T47D (cell line): ENCODE measurements at regions not wholly inside any gene's neighbourhood (a gene's known extent, or its start where the extent isn't known, plus 50 kb on each side); places are given as distances from the start of the nearest gene placed in this dataset.

Experiments
- DNase-seq, 2 experiments: peaks; one replicate each; pipeline versions ENCODE4 v3.0.0 to v3.0.0-alpha.2; 2011 to 2012; ENCODE audit warnings: low read depth in 1 of 2, low spot score in 1 of 2
- JUND ChIP-seq: IDR thresholded peaks from 2 replicates; pipeline ENCODE4 v1.6.1; 2012; ENCODE audit warnings: low read depth
- in situ Hi-C: cut with HindIII; loops from 2 replicates; pipeline ENCODE4 v1.10.0; 2016; ENCODE audit warnings: low sequenced_read_pairs, low pct_unique_long_range_greater_than_20kb

DNA sequence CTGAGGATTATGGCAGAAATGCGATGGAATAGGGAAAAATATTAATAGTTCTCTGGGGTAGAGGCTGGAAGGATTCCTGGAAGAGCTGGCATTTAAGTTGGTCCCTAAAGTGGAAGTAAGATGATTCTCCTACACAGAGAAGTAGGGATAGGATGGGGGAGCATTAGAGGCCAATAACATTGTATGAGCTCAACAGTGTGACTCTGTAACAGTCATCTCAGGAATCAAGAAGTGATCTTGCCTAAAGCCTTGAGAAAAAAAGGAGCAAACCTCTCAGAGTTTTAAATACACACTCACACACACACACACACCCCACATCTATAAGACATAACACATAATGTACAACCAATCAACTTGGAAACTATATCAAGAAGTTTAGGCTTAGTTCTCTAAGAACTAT, 117.7 kb upstream of the CDK1 start:
- no peak for TF ChIP-seq JUND
- in situ Hi-C loops = no loop called here
- DNase-seq = no peak

DNA sequence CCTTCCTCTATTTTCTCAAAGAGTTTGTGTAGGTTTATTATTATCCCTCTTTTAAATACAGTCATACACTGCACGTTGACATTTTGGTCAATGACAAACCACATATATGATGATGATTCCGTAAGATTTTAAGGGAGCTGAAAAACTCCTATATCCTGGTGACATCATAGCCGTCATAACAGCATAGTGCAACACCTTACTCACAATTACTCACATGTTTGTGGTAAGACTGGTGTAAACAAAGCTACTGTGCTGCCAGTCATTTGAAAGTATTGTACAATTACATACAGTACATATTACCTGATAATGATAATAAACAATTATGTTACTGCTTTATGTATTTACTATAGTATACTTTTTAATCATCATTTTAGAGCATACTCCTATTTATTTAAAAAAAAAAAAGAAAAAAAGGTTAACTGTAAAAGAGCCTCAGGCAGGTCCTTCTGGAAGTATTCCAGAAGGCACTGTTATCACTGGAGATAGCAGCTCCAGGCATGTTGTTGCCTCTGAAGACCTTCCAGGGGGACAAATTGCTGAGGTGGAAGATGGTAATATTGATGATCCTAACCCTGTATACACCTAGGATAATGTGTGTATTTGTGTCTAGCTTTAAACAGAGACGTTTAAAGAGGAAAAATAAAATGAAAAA, 123.3 kb upstream of the CDK1 start:
- TF ChIP-seq JUND = no peak
- DNase-seq = no peak
- in situ Hi-C loops = no loop called here

DNA sequence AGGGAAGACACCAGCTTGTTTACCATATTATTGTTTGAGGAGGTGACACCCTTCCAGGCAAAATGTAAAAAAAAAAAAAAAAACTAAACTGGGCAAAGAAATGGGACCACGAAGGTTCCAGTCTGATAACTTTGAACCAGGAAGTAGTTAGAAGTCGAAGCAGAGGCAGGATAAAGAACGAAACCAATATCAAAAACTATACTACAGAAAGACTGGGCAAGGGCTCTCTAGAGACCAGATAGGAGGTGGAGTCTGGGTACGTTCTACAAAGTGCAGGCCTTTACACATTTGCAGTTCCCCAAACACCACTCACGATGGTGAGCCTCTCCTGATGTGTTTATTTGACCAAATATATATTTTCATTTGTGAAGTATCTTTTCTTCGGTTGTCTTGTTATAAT, 125.7 kb upstream of the CDK1 start:
- in situ Hi-C loops = no loop called here
- no peak for DNase-seq
- no peak for TF ChIP-seq JUND

DNA sequence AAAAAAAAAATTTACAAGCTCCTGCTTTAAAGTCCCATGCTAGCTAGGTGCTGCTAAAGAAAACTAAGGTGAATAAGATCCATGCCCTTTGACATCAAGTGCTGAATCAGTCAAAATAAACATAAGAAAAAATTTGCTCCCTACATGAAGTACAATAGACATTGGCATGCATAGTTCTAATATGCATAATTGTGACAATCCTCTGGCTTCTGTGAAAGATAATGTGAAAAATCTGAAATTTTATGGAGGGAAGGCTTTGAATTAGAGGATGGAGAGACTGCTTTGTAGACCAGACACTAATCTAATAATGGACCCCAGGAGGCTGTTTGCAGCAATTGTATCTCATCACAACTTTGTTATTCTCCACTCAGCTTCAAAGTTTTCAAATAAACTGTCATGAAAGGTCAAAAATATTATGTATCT, 127.9 kb upstream of the CDK1 start:
- DNase-seq = no peak
- TF ChIP-seq JUND = no peak
- in situ Hi-C loops = no loop called here

GRCh38 chr10:60649485-60650377, 128.5 kb upstream of the CDK1 start:
- in situ Hi-C loops = no loop called here
- DNase-seq = no peak
- TF ChIP-seq JUND = no peak

- in situ Hi-C loops = no loop called here
- no peak for TF ChIP-seq JUND
- no peak for DNase-seq
These were observed 129.5 kb upstream of the CDK1 start for GRCh38 chr10:60648761-60649160.

DNA sequence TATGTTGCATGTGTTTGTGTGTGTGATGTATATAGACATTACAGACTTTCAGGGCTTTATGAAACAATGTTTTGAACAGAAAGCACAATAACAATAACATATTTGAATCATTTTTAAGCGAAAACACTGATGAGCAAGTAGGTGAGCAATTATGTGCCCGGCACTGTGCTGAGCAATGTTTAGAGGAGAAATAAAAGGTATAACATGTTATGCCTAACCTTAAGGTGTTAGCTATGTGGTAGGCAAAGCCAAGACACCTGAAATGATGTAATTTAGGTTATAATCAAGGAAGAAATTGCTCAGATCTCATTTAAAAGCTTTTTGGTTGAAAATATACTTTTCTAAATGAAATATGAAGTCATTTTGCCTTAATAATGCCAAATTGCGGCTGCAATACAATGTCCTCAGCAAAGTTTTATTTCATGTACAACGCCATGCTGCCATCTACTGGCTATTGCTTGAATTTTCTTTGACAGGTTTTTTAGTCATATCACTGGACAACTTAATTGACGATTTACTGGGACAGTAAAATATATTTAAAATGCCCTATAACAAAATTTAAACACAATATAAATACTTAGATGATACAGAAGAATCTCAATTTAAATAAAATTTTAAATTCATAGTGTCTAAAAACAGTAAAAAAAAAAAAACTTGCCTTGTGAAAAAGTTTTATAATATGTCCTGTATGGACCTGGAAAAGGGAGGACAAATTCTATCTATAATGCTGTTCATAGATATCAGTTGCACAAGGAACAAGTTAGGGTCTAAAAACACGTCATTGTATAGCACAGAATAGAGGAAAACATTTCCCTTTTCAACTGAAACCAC, 131.1 kb upstream of the CDK1 start:
- DNase-seq = peak; percentile 8 to 80
- TF ChIP-seq JUND = no peak
- in situ Hi-C loops = no loop called here

DNA sequence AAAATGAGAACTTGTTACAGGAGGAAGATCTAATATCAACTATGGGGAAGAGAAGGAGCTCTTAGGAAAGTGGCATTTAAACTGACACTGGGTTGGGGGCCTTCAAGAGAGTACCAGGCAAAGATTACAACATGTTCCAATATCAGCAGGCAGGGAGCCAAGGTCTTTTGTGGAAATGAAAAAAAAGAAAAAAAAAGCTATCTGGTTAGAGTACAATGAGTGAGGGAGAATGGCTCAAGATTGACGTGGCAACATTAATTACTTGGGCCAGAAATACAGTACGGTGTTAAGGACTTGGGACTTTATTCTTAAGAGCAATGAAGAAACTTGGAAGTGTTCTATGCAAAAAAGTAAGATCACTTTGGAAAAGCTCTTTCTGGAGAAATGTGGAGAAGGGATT, 132.3 kb upstream of the CDK1 start:
- in situ Hi-C loops = no loop called here
- TF ChIP-seq JUND = no peak
- DNase-seq = no peak

GRCh38 chr10:60644436-60645130, 133.7 kb upstream of the CDK1 start:
- DNase-seq = no peak
- no peak for TF ChIP-seq JUND
- in situ Hi-C loops = no loop called here

DNA sequence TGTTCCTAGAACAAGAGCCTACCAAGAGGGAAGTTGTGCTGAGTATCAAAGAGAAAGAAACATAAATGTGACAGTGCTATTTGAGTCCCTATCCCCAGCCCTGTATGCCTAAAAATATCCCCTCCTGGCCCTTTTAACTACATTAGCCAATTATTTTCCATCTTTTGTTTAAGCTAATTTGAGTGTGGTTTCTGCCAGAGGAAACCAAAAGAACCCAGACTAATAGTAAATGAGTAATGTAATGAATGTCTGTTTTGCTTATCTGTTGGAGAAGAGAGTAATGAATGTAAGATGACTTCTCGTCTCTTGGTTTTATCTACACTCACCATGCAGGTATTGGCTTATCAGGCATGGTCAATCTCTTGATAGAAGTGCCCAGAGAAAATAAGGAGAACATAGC, 134.4 kb upstream of the CDK1 start:
- in situ Hi-C loops = no loop called here
- DNase-seq = no peak
- TF ChIP-seq JUND = no peak

GRCh38 chr10:60629332-60629731, 148.9 kb upstream of the CDK1 start:
- TF ChIP-seq JUND = no peak
- no peak for DNase-seq
- in situ Hi-C loops = no loop called here
